RWPE1 (cell line): ENCODE measurements at regions not wholly inside any gene's neighbourhood (a gene's known extent, or its start where the extent isn't known, plus 50 kb on each side); places are given as distances from the start of the nearest gene placed in this dataset.

Source experiments
- CTCF ChIA-PET: fragments of 350-600 bp; sonication (Branson Sonifier 250); formaldehyde crosslinking; extraction: SDS; loops from one replicate; lab custom pipeline; 2021; lab: Yijun Ruan, JAX
- POLR2A ChIA-PET: fragments of 400-600 bp; formaldehyde crosslinking; extraction: SDS; loops from one replicate; lab custom pipeline; 2020; ENCODE audit warnings: antibody characterized with exemption; ENCODE audit not compliant: low non-redundant PET; lab: Yijun Ruan, JAX
- DNase-seq: peaks from one replicate; pipeline ENCODE4 v3.0.0; 2012; ENCODE audit warnings: low spot score
- H3K27ac ChIP-seq: fragments of 450-650 bp; 2 replicates; pipeline ENCODE4 v1.5.1; 2017
- TF ChIP-seq, protein P1 (sequence below): fragments of 450-650 bp; conservative IDR thresholded peaks from 2 replicates; pipeline ENCODE4 v1.5.1; 2017; ENCODE audit warnings: low read depth, mild to moderate bottlenecking

DNA sequence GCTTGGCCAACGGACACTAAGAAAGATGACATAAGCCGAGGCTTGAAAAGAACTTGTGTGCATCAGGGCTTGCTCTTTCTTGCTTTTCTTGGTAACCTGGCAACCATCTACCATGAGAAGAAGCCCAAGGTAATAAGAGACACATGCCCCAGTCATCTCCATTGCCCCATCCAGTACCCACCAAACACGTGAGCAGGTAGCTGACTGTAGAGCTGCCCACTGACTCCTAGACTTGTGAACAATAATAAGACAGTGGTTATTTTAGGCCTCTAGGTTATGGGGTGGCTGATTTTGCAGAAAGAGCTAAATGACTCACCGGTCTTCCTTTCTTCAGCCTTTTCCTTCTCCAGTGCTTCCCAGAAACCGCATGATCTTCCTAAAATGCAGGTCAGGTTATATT, 105.0 kb upstream of the JUN start:
- TF ChIP-seq, protein P1, sequence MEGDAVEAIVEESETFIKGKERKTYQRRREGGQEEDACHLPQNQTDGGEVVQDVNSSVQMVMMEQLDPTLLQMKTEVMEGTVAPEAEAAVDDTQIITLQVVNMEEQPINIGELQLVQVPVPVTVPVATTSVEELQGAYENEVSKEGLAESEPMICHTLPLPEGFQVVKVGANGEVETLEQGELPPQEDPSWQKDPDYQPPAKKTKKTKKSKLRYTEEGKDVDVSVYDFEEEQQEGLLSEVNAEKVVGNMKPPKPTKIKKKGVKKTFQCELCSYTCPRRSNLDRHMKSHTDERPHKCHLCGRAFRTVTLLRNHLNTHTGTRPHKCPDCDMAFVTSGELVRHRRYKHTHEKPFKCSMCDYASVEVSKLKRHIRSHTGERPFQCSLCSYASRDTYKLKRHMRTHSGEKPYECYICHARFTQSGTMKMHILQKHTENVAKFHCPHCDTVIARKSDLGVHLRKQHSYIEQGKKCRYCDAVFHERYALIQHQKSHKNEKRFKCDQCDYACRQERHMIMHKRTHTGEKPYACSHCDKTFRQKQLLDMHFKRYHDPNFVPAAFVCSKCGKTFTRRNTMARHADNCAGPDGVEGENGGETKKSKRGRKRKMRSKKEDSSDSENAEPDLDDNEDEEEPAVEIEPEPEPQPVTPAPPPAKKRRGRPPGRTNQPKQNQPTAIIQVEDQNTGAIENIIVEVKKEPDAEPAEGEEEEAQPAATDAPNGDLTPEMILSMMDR = no peak
- peak; percentile 26 for DNase-seq
- ChIA-PET POLR2A (no interaction called here), CTCF (interaction anchor here (0.5 kb wide), 1 partner anchor 83 kb away, joined by 3 read pairs; no protein-coding TSS in a partner anchor)
- H3K27ac ChIP-seq = no peak overlapping the region

DNA sequence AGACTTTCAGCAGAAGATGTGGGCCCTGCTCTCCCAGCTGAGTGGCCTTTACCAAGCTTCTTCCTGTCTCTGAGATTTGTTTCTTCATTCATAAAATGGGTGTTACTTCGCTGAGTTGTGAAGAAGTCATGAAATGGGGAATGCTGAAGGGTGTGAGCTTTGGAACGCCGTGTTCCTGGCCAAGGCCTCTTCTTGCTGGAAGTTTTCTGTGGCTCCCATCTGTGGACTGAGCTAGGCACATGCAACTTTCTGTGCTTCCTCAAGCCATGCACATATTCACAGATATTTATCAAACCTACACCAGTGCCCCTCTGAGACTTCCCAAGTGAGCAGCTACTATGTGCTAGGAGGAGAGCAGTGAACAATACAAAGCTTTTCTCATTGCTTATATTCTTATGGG, 106.3 kb upstream of the JUN start:
- POLR2A ChIA-PET = interaction anchor here (0.5 kb wide), 1 partner anchor 801 kb away, joined by 8 read pairs; no protein-coding TSS in a partner anchor

DNA sequence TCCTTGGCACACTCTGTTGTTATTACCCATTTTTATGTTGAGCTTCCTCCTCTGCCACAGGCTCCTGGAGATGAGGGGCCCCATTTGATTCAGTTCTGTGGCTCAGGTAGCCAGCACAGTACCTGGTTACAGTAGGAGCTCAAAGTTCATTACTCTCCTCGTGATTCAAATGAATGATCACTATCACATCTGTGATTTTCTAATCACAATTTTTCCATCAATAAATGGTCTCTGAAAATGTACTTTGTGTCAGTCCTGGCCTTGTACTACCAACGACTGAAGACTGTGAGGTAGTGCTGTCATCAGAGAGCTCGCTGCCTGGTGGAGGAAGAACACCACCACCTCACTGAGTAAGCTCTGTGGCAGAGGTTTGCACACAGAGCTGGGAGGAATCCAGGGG, 106.8 kb upstream of the JUN start:
- ChIA-PET POLR2A (no interaction called here), CTCF (interaction anchor here (0.6 kb wide), 1 partner anchor 78 kb away, joined by 3 read pairs; no protein-coding TSS in a partner anchor)
- DNase-seq = no peak
- H3K27ac ChIP-seq = no peak overlapping the region
- TF ChIP-seq, protein P1 = no peak

More for the DNA sequence above, 106.3 kb upstream of the JUN start:
- no peak overlapping the region for H3K27ac ChIP-seq
- TF ChIP-seq, protein P1 = no peak
- no peak for DNase-seq
- CTCF ChIA-PET = interaction anchor here (0.6 kb wide), 1 partner anchor 78 kb away, joined by 3 read pairs; no protein-coding TSS in a partner anchor

DNA sequence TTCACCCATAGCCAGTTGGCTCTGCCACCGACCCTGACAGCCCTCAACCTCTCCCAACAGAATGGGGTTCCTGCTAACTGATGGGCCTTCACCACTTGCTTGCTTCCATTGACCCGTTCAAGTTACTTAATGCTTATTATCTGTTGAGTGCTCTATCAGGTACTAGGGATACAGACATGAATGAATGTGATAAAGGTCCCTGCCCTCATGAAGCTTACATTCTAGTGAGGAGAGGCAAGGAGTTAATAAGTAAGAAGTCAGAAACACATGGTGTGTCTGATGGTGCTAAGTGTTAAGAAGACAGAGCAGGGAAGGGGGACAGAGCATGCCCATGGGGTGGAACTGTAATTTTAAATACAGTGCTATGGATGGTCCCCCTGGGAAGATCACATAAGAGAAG, 107.5 kb upstream of the JUN start:
- POLR2A ChIA-PET = no interaction called here
- DNase-seq = no peak
- H3K27ac ChIP-seq = no peak overlapping the region
- TF ChIP-seq, protein P1 = no peak
- CTCF ChIA-PET = no interaction called here

DNA sequence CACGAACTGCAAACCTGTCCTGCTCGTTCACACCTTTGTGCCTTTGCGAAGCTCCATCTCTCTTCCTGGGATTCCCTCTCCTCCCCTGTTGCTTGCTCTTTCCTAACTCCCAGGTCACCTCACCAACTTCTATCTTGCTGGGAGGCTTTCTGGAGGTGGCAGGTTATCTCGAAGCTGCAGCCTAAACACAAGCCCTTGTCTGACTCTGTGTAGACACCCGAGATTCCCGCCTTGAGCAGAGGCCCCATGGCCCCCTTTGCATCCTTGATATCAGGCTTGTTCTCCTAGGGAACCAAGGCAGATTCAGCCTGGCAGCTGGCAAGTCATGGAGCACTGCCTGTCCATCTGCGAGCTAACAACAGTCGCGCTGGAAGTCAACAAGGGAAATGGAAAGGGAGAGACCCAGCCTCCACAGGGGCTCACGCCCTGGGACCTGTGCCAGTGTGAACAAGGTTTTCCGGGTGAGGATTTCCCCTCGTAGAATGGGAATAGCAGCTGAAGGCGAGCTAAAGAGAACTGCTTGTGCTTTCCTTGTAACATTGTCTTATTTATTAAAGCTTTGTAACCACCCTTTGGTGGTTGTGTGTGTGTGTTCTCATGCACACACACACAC, 109.5 kb upstream of the JUN start:
- ChIA-PET POLR2A (no interaction called here), CTCF (interaction anchor here (0.6 kb wide), 1 partner anchor 116 kb away, joined by 4 read pairs; no protein-coding TSS in a partner anchor)
- DNase-seq = no peak
- TF ChIP-seq, protein P1 = no peak
- no peak overlapping the region for H3K27ac ChIP-seq

DNA sequence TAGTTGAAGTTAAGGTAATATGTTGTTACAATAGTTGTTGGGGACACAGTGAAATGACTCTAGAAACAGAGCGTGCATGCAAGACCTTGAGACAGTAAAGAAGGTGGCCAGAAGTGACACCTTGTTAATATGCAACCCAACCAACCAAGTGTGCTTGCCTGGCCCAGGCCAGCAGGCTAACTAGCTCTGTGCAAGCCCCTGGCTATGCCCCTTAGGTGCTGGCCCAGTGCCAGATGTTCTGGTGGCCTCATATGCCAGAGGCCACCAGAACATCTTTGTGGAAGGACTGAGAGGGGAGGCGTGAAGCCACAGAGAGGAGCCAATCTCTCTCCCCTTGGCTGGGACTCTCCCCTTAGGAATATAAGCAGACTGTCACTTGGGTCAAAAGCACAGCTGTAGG, 111.2 kb upstream of the JUN start:
- TF ChIP-seq, protein P1 = no peak
- no peak for DNase-seq
- ChIA-PET POLR2A (no interaction called here), CTCF (no interaction called here)
- no peak overlapping the region for H3K27ac ChIP-seq
